GM12878 (cell line): ENCODE measurements at regions not wholly inside any gene's neighbourhood (a gene's known extent, or its start where the extent isn't known, plus 50 kb on each side); places are given as distances from the start of the nearest gene placed in this dataset.

Source experiments
- ATAC-seq: fragments of 200-7000 bp; cut with Tn5 transposase; 3 replicates; pipeline ENCODE4 v1.9.1; 2020; ENCODE audit warnings: mild to moderate bottlenecking, moderate library complexity
- BruUV-seq: library from RNA; stranded (reverse); fragments of 400-500 nt; replicated peaks from 2 replicates; lab custom pipeline; 2021; lab: Mats Ljungman, UMichigan
- CTCF ChIA-PET: fragments of 300-600 bp; sonication (Branson Sonifier 250); formaldehyde crosslinking; extraction: SDS; loops from one replicate; lab custom pipeline; 2021; ENCODE audit warnings: inconsistent platforms; lab: Yijun Ruan, JAX
- POLR2A ChIA-PET: fragments of 350-600 bp; formaldehyde crosslinking; extraction: SDS; loops from one replicate; lab custom pipeline; 2021; ENCODE audit warnings: inconsistent platforms; lab: Charles Lee
- RAD21 ChIA-PET: fragments of 300-600 bp; sonication (Branson Sonifier 250); formaldehyde crosslinking; loops from one replicate; lab custom pipeline; 2023; ENCODE audit warnings: antibody characterized with exemption; ENCODE audit not compliant: unreplicated experiment; lab: Charles Lee
- SMC1A ChIA-PET: fragments of 300-600 bp; sonication (Branson Sonifier 250); formaldehyde crosslinking; loops from one replicate; lab custom pipeline; 2023; ENCODE audit not compliant: unreplicated experiment, uncharacterized antibody; lab: Charles Lee
- DNase-seq: peaks from one replicate; pipeline ENCODE4 v3.0.0-alpha.2; 2011; ENCODE audit warnings: low read depth, low spot score
- FAIRE-seq: peaks from 3 replicates; lab custom pipeline; 2011; peaks lifted over from hg19 to GRCh38; lab: Jason Lieb, UNC
- H2AFZ ChIP-seq: 2 replicates; pipeline ENCODE4 v1.6.0; 2011; ENCODE audit warnings: low read depth, low read length, control low read depth; ENCODE audit not compliant: control insufficient read depth
- H3K27ac ChIP-seq: 2 replicates; pipeline ENCODE4 v1.5.1; 2011; ENCODE audit warnings: control low read depth; ENCODE audit not compliant: control insufficient read depth, insufficient read depth
- H3K27me3 ChIP-seq, 2 experiments: replicated peaks in 1 of 2; 2 replicates each; pipeline versions ENCODE4 v1.6.0 to v1.6.1; 2011; ENCODE audit warnings: low read length in 1 of 2; ENCODE audit not compliant: control insufficient read depth in 2 of 2, insufficient read depth in 2 of 2
- H3K36me3 ChIP-seq, 2 experiments: 2 replicates each; pipeline ENCODE4 v1.5.1; 2011; ENCODE audit warnings: low read length in 1 of 2; ENCODE audit not compliant: control insufficient read depth in 2 of 2, insufficient read depth in 2 of 2
- H3K4me1 ChIP-seq: 2 replicates; pipeline ENCODE4 v1.6.1; 2011; ENCODE audit warnings: mild to moderate bottlenecking, low read length, moderate library complexity, mixed read lengths; ENCODE audit not compliant: control insufficient read depth, insufficient read depth
- H3K4me2 ChIP-seq: 2 replicates; pipeline ENCODE4 v1.6.0; 2011; ENCODE audit warnings: control low read depth; ENCODE audit not compliant: control insufficient read depth, insufficient read depth
- H3K4me3 ChIP-seq: fragments of 200-600 bp; sonication (generic); 2 replicates; pipeline ENCODE4 v1.5.1; 2016
- H3K79me2 ChIP-seq: 2 replicates; pipeline ENCODE4 v1.6.0; 2011; ENCODE audit warnings: low read length; ENCODE audit not compliant: control insufficient read depth, insufficient read depth
- H3K9ac ChIP-seq: 2 replicates; pipeline ENCODE4 v1.8.0; 2011; ENCODE audit warnings: low read length, control low read depth, mixed read lengths; ENCODE audit not compliant: control insufficient read depth, insufficient read depth
- H3K9me3 ChIP-seq: replicated peaks from 3 replicates; pipeline ENCODE4 v1.5.1; 2011; ENCODE audit warnings: mild to moderate bottlenecking, low read length; ENCODE audit not compliant: control insufficient read depth, insufficient read depth
- H4K20me1 ChIP-seq: 2 replicates; pipeline ENCODE4 v1.6.0; 2011; ENCODE audit not compliant: control insufficient read depth, insufficient read depth
- CBFB ChIP-seq: IDR thresholded peaks from 2 replicates; pipeline ENCODE4 v1.6.1; 2016; ENCODE audit warnings: antibody characterized with exemption, low read depth
- EGR1 ChIP-seq, 2 experiments: IDR thresholded peaks; 1 replicate in 1 of 2; 2 replicates in 1 of 2; pipeline ENCODE4 v1.6.1; 2011 to 2012; ENCODE audit warnings: low read depth in 2 of 2, low read length in 2 of 2, borderline replicate concordance in 1 of 2, mild to moderate bottlenecking in 1 of 2, moderate library complexity in 1 of 2
- ESRRA ChIP-seq: IDR thresholded peaks from 2 replicates; pipeline ENCODE4 v1.6.1; 2012; ENCODE audit warnings: mild to moderate bottlenecking, low read length, improper control_type of control experiment
- JUNB ChIP-seq: IDR thresholded peaks from 2 replicates; pipeline ENCODE4 v1.6.1; 2016; ENCODE audit warnings: antibody characterized with exemption, mild to moderate bottlenecking
- NR2C2 ChIP-seq: IDR thresholded peaks from 2 replicates; pipeline ENCODE4 v1.6.1; 2011; ENCODE audit warnings: borderline replicate concordance, low read depth; ENCODE audit not compliant: control insufficient read depth, insufficient read length
- RAD21 ChIP-seq: IDR thresholded peaks from 2 replicates; pipeline ENCODE4 v1.6.1; 2011; ENCODE audit warnings: mild to moderate bottlenecking, low read depth, low read length, moderate library complexity; ENCODE audit not compliant: insufficient read depth
- RB1 ChIP-seq: fragments of 450-650 bp; formaldehyde crosslinking; IDR thresholded peaks from 2 replicates; pipeline ENCODE4 v1.6.1; 2017; ENCODE audit warnings: mild to moderate bottlenecking, borderline replicate concordance
- TBL1XR1 ChIP-seq: IDR thresholded peaks from 2 replicates; pipeline ENCODE4 v1.6.1; 2012; ENCODE audit warnings: low read depth, low read length, improper control_type of control experiment
- in situ Hi-C: fragments of 300-500 bp; cut with MboI; formaldehyde crosslinking; loops from 9 replicates; pipeline ENCODE4 v1.14.3; 2018; ENCODE audit warnings: mixed read lengths
- intact Hi-C: fragments of 100-400 bp; cut with micrococcal nuclease; formaldehyde crosslinking; loops from one replicate; pipeline ENCODE4 v1.14.2; 2022; ENCODE audit not compliant: unreplicated experiment
- TF ChIP-seq, protein P1 (sequence below): IDR thresholded peaks from 2 replicates; pipeline ENCODE4 v1.6.1; 2012; ENCODE audit warnings: low read depth, low read length, improper control_type of control experiment
- TF ChIP-seq, protein P2 (sequence below): fragments of 450-650 bp; IDR thresholded peaks from 2 replicates; pipeline ENCODE4 v1.6.1; 2017; ENCODE audit warnings: mild to moderate bottlenecking, low read depth, inconsistent platforms; ENCODE audit not compliant: poor library complexity, severe bottlenecking
- TF ChIP-seq, protein P3 (sequence below): fragments of 450-650 bp; IDR thresholded peaks from 2 replicates; pipeline ENCODE4 v1.6.1; 2017; ENCODE audit warnings: low read depth, mild to moderate bottlenecking, moderate library complexity
- TF ChIP-seq, protein P4 (sequence below): fragments of 450-650 bp; IDR thresholded peaks from 2 replicates; pipeline ENCODE4 v1.6.1; 2017; ENCODE audit warnings: mild to moderate bottlenecking, moderate library complexity
- TF ChIP-seq, protein P5 (sequence below): fragments of 450-650 bp; IDR thresholded peaks from 2 replicates; pipeline ENCODE4 v1.6.1; 2018; ENCODE audit warnings: borderline replicate concordance, mild to moderate bottlenecking; ENCODE audit not compliant: partially characterized antibody

DNA sequence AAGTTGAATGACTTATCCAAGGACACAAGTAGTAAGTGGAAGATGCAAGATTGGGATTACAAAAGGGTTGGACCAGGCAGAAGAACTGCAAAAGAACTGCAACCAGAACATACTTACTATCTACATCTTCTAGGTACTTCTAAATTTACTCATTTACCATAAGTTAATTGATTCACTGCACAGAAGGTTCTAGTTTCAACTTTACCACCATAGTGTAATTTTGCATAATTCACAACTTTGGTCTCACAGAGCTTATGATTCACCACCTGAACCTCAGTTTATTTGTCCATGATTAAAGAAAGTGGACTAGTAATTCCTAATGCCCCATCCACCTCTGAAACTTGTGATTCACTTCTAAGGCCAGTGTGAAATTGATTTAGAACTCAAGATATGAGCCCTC is 236.8 kb upstream of the UBE2E2 start:
- ChIA-PET POLR2A (no interaction called here), CTCF (no interaction called here), RAD21 (no interaction called here), SMC1A (no interaction called here)
- H3K4me2 ChIP-seq: no peak overlapping the region
- no peak overlapping the region for H3K27ac ChIP-seq
- H3K36me3 ChIP-seq: no peaks in the 10 kb centered on the region
- H4K20me1 ChIP-seq: no peaks in the 10 kb centered on the region
- no peaks in the 10 kb centered on the region for H3K79me2 ChIP-seq
- DNase-seq: no peak
- H3K9me3 ChIP-seq: no peaks in the 10 kb centered on the region
- H3K27me3 ChIP-seq: no peaks in the 10 kb centered on the region
- H3K4me3 ChIP-seq: no peak overlapping the region
- FAIRE-seq: no peak
- intact Hi-C loops (no loop called here), in situ Hi-C loops (no loop called here)
- H3K9ac ChIP-seq: no peak overlapping the region
- H2AFZ ChIP-seq: no peak overlapping the region
- peak; percentile 27; the same call in 1 of the 3 replicates for ATAC-seq
- H3K4me1 ChIP-seq: no peaks in the 10 kb centered on the region
- BruUV-seq: no TSS peak
- TF ChIP-seq CBFB (no peak), JUNB (no peak), EGR1 (IDR thresholded peaks at IDR 0.05; ENCODE audit: borderline replicate concordance in 1 of 2, low read depth in 2 of 2, low read length in 2 of 2) (no peak), TBL1XR1 (no peak), RB1 (no peak), NR2C2 (no peak), ESRRA (no peak), RAD21 (no peak)
- TF ChIP-seq, protein P1, sequence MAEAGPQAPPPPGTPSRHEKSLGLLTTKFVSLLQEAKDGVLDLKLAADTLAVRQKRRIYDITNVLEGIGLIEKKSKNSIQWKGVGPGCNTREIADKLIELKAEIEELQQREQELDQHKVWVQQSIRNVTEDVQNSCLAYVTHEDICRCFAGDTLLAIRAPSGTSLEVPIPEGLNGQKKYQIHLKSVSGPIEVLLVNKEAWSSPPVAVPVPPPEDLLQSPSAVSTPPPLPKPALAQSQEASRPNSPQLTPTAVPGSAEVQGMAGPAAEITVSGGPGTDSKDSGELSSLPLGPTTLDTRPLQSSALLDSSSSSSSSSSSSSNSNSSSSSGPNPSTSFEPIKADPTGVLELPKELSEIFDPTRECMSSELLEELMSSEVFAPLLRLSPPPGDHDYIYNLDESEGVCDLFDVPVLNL: no peak
- TF ChIP-seq, protein P2, sequence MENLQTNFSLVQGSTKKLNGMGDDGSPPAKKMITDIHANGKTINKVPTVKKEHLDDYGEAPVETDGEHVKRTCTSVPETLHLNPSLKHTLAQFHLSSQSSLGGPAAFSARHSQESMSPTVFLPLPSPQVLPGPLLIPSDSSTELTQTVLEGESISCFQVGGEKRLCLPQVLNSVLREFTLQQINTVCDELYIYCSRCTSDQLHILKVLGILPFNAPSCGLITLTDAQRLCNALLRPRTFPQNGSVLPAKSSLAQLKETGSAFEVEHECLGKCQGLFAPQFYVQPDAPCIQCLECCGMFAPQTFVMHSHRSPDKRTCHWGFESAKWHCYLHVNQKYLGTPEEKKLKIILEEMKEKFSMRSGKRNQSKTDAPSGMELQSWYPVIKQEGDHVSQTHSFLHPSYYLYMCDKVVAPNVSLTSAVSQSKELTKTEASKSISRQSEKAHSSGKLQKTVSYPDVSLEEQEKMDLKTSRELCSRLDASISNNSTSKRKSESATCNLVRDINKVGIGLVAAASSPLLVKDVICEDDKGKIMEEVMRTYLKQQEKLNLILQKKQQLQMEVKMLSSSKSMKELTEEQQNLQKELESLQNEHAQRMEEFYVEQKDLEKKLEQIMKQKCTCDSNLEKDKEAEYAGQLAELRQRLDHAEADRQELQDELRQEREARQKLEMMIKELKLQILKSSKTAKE: no peak
- TF ChIP-seq, protein P3, sequence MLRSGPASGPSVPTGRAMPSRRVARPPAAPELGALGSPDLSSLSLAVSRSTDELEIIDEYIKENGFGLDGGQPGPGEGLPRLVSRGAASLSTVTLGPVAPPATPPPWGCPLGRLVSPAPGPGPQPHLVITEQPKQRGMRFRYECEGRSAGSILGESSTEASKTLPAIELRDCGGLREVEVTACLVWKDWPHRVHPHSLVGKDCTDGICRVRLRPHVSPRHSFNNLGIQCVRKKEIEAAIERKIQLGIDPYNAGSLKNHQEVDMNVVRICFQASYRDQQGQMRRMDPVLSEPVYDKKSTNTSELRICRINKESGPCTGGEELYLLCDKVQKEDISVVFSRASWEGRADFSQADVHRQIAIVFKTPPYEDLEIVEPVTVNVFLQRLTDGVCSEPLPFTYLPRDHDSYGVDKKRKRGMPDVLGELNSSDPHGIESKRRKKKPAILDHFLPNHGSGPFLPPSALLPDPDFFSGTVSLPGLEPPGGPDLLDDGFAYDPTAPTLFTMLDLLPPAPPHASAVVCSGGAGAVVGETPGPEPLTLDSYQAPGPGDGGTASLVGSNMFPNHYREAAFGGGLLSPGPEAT: no peak
- TF ChIP-seq, protein P4, sequence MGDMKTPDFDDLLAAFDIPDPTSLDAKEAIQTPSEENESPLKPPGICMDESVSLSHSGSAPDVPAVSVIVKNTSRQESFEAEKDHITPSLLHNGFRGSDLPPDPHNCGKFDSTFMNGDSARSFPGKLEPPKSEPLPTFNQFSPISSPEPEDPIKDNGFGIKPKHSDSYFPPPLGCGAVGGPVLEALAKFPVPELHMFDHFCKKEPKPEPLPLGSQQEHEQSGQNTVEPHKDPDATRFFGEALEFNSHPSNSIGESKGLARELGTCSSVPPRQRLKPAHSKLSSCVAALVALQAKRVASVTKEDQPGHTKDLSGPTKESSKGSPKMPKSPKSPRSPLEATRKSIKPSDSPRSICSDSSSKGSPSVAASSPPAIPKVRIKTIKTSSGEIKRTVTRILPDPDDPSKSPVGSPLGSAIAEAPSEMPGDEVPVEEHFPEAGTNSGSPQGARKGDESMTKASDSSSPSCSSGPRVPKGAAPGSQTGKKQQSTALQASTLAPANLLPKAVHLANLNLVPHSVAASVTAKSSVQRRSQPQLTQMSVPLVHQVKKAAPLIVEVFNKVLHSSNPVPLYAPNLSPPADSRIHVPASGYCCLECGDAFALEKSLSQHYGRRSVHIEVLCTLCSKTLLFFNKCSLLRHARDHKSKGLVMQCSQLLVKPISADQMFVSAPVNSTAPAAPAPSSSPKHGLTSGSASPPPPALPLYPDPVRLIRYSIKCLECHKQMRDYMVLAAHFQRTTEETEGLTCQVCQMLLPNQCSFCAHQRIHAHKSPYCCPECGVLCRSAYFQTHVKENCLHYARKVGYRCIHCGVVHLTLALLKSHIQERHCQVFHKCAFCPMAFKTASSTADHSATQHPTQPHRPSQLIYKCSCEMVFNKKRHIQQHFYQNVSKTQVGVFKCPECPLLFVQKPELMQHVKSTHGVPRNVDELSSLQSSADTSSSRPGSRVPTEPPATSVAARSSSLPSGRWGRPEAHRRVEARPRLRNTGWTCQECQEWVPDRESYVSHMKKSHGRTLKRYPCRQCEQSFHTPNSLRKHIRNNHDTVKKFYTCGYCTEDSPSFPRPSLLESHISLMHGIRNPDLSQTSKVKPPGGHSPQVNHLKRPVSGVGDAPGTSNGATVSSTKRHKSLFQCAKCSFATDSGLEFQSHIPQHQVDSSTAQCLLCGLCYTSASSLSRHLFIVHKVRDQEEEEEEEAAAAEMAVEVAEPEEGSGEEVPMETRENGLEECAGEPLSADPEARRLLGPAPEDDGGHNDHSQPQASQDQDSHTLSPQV: no peak
- TF ChIP-seq, protein P5, sequence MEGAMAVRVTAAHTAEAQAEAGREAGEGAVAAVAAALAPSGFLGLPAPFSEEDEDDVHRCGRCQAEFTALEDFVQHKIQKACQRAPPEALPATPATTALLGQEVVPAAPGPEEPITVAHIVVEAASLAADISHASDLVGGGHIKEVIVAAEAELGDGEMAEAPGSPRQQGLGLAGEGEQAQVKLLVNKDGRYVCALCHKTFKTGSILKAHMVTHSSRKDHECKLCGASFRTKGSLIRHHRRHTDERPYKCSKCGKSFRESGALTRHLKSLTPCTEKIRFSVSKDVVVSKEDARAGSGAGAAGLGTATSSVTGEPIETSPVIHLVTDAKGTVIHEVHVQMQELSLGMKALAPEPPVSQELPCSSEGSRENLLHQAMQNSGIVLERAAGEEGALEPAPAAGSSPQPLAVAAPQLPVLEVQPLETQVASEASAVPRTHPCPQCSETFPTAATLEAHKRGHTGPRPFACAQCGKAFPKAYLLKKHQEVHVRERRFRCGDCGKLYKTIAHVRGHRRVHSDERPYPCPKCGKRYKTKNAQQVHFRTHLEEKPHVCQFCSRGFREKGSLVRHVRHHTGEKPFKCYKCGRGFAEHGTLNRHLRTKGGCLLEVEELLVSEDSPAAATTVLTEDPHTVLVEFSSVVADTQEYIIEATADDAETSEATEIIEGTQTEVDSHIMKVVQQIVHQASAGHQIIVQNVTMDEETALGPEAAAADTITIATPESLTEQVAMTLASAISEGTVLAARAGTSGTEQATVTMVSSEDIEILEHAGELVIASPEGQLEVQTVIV: no peak
